Fibroblast of lung (primary cell): ENCODE measurements at regions not wholly inside any gene's neighbourhood (a gene's known extent, or its start where the extent isn't known, plus 50 kb on each side); places are given as distances from the start of the nearest gene placed in this dataset.

Experiments
- DNase-seq, 2 donors: peaks; one replicate each; pipeline versions ENCODE4 v3.0.0 to v3.0.0-alpha.2; 2010; ENCODE audit warnings: low read depth in 2 of 2
- H2AFZ ChIP-seq: 2 replicates; pipeline ENCODE4 v1.5.1; 2012; ENCODE audit warnings: low read length, control low read depth, inconsistent platforms
- H3K27ac ChIP-seq: 2 replicates; pipeline ENCODE4 v1.5.1; 2011; ENCODE audit warnings: low read length, control low read depth; ENCODE audit not compliant: insufficient read depth
- H3K27me3 ChIP-seq: 2 replicates; pipeline ENCODE4 v1.5.1; 2011; ENCODE audit warnings: mild to moderate bottlenecking, low read length; ENCODE audit not compliant: control insufficient read depth, insufficient read depth
- H3K36me3 ChIP-seq: 2 replicates; pipeline ENCODE4 v1.5.1; 2011; ENCODE audit warnings: low read length; ENCODE audit not compliant: control insufficient read depth, insufficient read depth
- H3K4me1 ChIP-seq: 2 replicates; pipeline ENCODE4 v1.5.1; 2011; ENCODE audit warnings: low read length; ENCODE audit not compliant: control insufficient read depth, insufficient read depth; ENCODE audit errors: extremely low read depth
- H3K4me2 ChIP-seq: 2 replicates; pipeline ENCODE4 v1.5.1; 2011; ENCODE audit warnings: low read length, control low read depth; ENCODE audit not compliant: insufficient read depth; ENCODE audit errors: extremely low read depth
- H3K4me3 ChIP-seq, 4 experiments: fragments of 200-600 bp in 1 of 4; sonication (generic) in 1 of 4; replicated peaks in 1 of 4; 2 replicates each; pipeline ENCODE4 v1.5.1; 2011 to 2016; ENCODE audit warnings: low read length in 4 of 4, low read depth in 3 of 4, mild to moderate bottlenecking in 3 of 4, control low read depth in 2 of 4, inconsistent platforms in 1 of 4, mixed read lengths in 1 of 4; ENCODE audit not compliant: insufficient read depth in 1 of 4; ENCODE audit errors: control extremely low read depth in 1 of 4
- H3K79me2 ChIP-seq: 2 replicates; pipeline ENCODE4 v1.5.1; 2012; ENCODE audit warnings: mild to moderate bottlenecking, low read length, inconsistent platforms; ENCODE audit not compliant: control insufficient read depth, insufficient read depth
- H3K9ac ChIP-seq: 2 replicates; pipeline ENCODE4 v1.5.1; 2011; ENCODE audit warnings: mild to moderate bottlenecking, low read length, control low read depth; ENCODE audit not compliant: insufficient read depth
- H3K9me3 ChIP-seq: 2 replicates; pipeline ENCODE4 v1.5.1; 2012; ENCODE audit warnings: low read depth, low read length; ENCODE audit not compliant: control insufficient read depth, insufficient read depth
- H4K20me1 ChIP-seq: 2 replicates; pipeline ENCODE4 v1.5.1; 2011; ENCODE audit warnings: low read length; ENCODE audit not compliant: control insufficient read depth, insufficient read depth; ENCODE audit errors: extremely low read depth
- CTCF ChIP-seq, 2 donors: IDR thresholded peaks in 1 of 2; conservative IDR thresholded peaks in 1 of 2; 1 replicate in 1 of 2; 2 replicates in 1 of 2; pipeline ENCODE4 v1.5.1; 2011 to 2012; ENCODE audit warnings: low read length in 2 of 2, control low read depth in 1 of 2, inconsistent platforms in 1 of 2, low read depth in 1 of 2, mild to moderate bottlenecking in 1 of 2
- EZH2 ChIP-seq: IDR thresholded peaks from 2 replicates; pipeline ENCODE4 v1.5.1; 2012; ENCODE audit warnings: low read length, control low read depth, mild to moderate bottlenecking; ENCODE audit errors: missing control alignments

GRCh38 chr2:183998797-183999190 lies 599.5 kb upstream of the ZNF804A start:
- H3K4me2 ChIP-seq: no peak overlapping the region

DNA sequence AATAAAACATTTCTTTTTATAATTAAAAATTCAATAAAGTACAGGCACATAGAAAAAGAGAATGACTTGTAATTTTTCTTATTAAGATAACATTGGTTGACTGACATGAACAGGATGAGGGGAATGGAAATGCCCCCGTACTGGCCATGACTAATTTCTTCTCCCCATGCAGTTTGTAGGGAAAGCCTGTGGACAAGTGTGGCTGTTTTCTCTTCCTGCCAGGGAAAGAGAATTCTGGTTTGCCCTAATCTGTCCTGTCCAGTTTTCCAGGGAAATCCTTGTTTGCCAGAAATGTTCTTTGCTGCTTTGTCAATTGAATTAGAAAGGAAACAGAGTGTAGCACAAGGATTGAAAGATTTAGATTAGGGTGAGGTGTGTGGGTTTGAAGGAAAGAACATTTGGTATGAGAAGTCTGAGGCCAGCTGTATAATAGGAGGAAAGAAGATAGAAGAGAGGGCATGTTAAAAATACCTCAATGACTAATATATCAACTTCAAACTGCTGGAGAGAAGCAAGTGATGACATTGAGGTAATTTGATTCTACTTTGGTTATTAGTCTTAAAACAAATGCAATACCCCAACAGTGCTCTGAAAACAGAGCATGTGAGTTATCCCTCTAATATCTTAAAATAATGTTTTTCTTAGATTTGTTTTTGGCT lies 593.9 kb upstream of the ZNF804A start:
- TF ChIP-seq EZH2 (no peak), CTCF (conservative IDR thresholded peaks at IDR 0.05 in 1 of 2, IDR thresholded peaks at IDR 0.05 in 1 of 2; ENCODE audit: low read depth in 1 of 2, low read length in 2 of 2) (no peak)
- Histone ChIP-seq H3K9ac (no peak overlapping the region), H3K4me2 (no peak overlapping the region), H3K27me3 (no peaks in the 10 kb centered on the region), H2AFZ (no peak overlapping the region), H3K4me3 (no peak overlapping the region), H3K27ac (no peak overlapping the region), H3K79me2 (no peaks in the 10 kb centered on the region), H4K20me1 (no peaks in the 10 kb centered on the region), H3K36me3 (no peaks in the 10 kb centered on the region), H3K9me3 (no peaks in the 10 kb centered on the region), H3K4me1 (no peaks in the 10 kb centered on the region)
- DNase-seq: peak in 1 of 2 donors; percentile 58

More at GRCh38 chr2:183998797-183999190, 599.5 kb upstream of the ZNF804A start:
- Histone ChIP-seq H4K20me1 (no peaks in the 10 kb centered on the region), H3K27ac (no peak overlapping the region), H3K79me2 (no peaks in the 10 kb centered on the region), H3K4me1 (no peaks in the 10 kb centered on the region), H3K9ac (no peak overlapping the region), H3K4me3 (no peak overlapping the region), H2AFZ (no peak overlapping the region), H3K9me3 (no peaks in the 10 kb centered on the region), H3K36me3 (no peaks in the 10 kb centered on the region), H3K27me3 (no peaks in the 10 kb centered on the region)
- no peak for TF ChIP-seq EZH2
- no peak for TF ChIP-seq CTCF (conservative IDR thresholded peaks at IDR 0.05 in 1 of 2, IDR thresholded peaks at IDR 0.05 in 1 of 2; ENCODE audit: low read depth in 1 of 2, low read length in 2 of 2)
- DNase-seq: no peak

GRCh38 chr2:184004948-184005672 lies 593.2 kb upstream of the ZNF804A start:
- Histone ChIP-seq H3K79me2 (no peaks in the 10 kb centered on the region), H3K27ac (no peak overlapping the region), H3K9ac (no peak overlapping the region), H3K9me3 (no peaks in the 10 kb centered on the region), H3K27me3 (no peaks in the 10 kb centered on the region), H4K20me1 (no peaks in the 10 kb centered on the region), H3K36me3 (no peaks in the 10 kb centered on the region), H2AFZ (no peak overlapping the region), H3K4me2 (no peak overlapping the region), H3K4me3 (no peak overlapping the region), H3K4me1 (no peaks in the 10 kb centered on the region)
- DNase-seq: no peak
- TF ChIP-seq CTCF (conservative IDR thresholded peaks at IDR 0.05 in 1 of 2, IDR thresholded peaks at IDR 0.05 in 1 of 2; ENCODE audit: low read depth in 1 of 2, low read length in 2 of 2): no peak
- TF ChIP-seq EZH2: no peak
